OCI-LY7 (cell line): ENCODE measurements at regions not wholly inside any gene's neighbourhood (a gene's known extent, or its start where the extent isn't known, plus 50 kb on each side); places are given as distances from the start of the nearest gene placed in this dataset.

Source experiments
- BruUV-seq: library from RNA; stranded (reverse); fragments of 400-500 nt; replicated peaks from 2 replicates; lab custom pipeline; 2021; lab: Mats Ljungman, UMichigan
- CTCF ChIA-PET: fragments of 300-600 bp; sonication (Branson Sonifier 250); formaldehyde crosslinking; loops from one replicate; lab custom pipeline; 2022; ENCODE audit warnings: antibody characterized with exemption; ENCODE audit not compliant: unreplicated experiment; lab: Charles Lee
- POLR2A ChIA-PET: fragments of 300-600 bp; sonication (Branson Sonifier 250); formaldehyde crosslinking; loops from one replicate; lab custom pipeline; 2022; ENCODE audit warnings: antibody characterized with exemption; lab: Charles Lee
- DNase-seq: peaks from one replicate; pipeline ENCODE4 v3.0.0-alpha.2; 2015; ENCODE audit warnings: low spot score
- H2AFZ ChIP-seq: fragments of 200-600 bp; sonication (generic), shearing (Covaris generic); 2 replicates; pipeline ENCODE4 v1.6.1; 2014; ENCODE audit warnings: mild to moderate bottlenecking, antibody characterized with exemption, low read length, moderate library complexity
- H3K27ac ChIP-seq: fragments of 200-600 bp; sonication (generic); 2 replicates; pipeline ENCODE4 v1.5.1; 2014; ENCODE audit warnings: mixed run types, low read depth, mild to moderate bottlenecking, moderate library complexity, low read length, inconsistent platforms; ENCODE audit not compliant: poor library complexity, severe bottlenecking
- H3K36me3 ChIP-seq: fragments of 200-600 bp; sonication (generic); 2 replicates; pipeline ENCODE4 v1.6.1; 2014; ENCODE audit warnings: mild to moderate bottlenecking, antibody characterized with exemption, low read length, moderate library complexity, mixed read lengths; ENCODE audit not compliant: insufficient read depth
- H3K4me1 ChIP-seq: fragments of 200-600 bp; sonication (generic); 2 replicates; pipeline ENCODE4 v1.5.1; 2014; ENCODE audit warnings: mild to moderate bottlenecking, low read length; ENCODE audit not compliant: insufficient read depth, poor library complexity, severe bottlenecking
- H3K4me2 ChIP-seq: fragments of 200-600 bp; sonication (generic); 2 replicates; pipeline ENCODE4 v1.6.1; 2014; ENCODE audit warnings: mild to moderate bottlenecking, low read length
- H3K4me3 ChIP-seq: fragments of 200-600 bp; sonication (generic); 2 replicates; pipeline ENCODE4 v1.5.1; 2014; ENCODE audit warnings: mild to moderate bottlenecking, low read depth, low read length; ENCODE audit not compliant: poor library complexity, severe bottlenecking
- H3K79me2 ChIP-seq: fragments of 200-600 bp; sonication (generic); 2 replicates; pipeline ENCODE4 v1.6.1; 2016; ENCODE audit warnings: low read depth, mild to moderate bottlenecking, low read length, moderate library complexity, mixed read lengths; ENCODE audit not compliant: insufficient read depth
- H3K9me2 ChIP-seq: fragments of 200-600 bp; sonication (generic); 2 replicates; pipeline ENCODE4 v1.6.1; 2016; ENCODE audit warnings: mild to moderate bottlenecking, low read length, mixed read lengths; ENCODE audit not compliant: insufficient read depth
- H3K9me3 ChIP-seq: fragments of 200-600 bp; sonication (generic); 2 replicates; pipeline ENCODE4 v1.6.1; 2014; ENCODE audit warnings: mild to moderate bottlenecking, mixed run types, low read length, mixed read lengths
- H4K20me1 ChIP-seq: fragments of 200-600 bp; sonication (generic); 2 replicates; pipeline ENCODE4 v1.6.1; 2014; ENCODE audit warnings: mild to moderate bottlenecking, antibody characterized with exemption, low read length, moderate library complexity, mixed read lengths; ENCODE audit not compliant: insufficient read depth
- CTCF ChIP-seq: fragments of 200-600 bp; sonication (generic); conservative IDR thresholded peaks from 2 replicates; pipeline ENCODE4 v1.5.1; 2014; ENCODE audit warnings: mild to moderate bottlenecking, antibody characterized with exemption, low read length, moderate library complexity, mixed read lengths
- EZH2phosphoT487 ChIP-seq: fragments of 200-600 bp; sonication (generic); IDR thresholded peaks from 2 replicates; pipeline ENCODE4 v1.6.1; 2018; ENCODE audit warnings: low read depth, borderline replicate concordance, mild to moderate bottlenecking, mixed run types, antibody characterized with exemption, low read length, moderate library complexity, mixed read lengths
- intact Hi-C: fragments of 100-400 bp; cut with micrococcal nuclease; formaldehyde crosslinking; loops from one replicate; pipeline ENCODE4 v1.10.0; 2022; ENCODE audit not compliant: unreplicated experiment

GRCh38 chr1:176338877-176339276, 124.1 kb upstream of the PAPPA2 start:
- no peak for DNase-seq
- intact Hi-C loops: no loop called here
- Histone ChIP-seq H4K20me1 (no peaks in the 10 kb centered on the region), H3K79me2 (no peaks in the 10 kb centered on the region), H3K36me3 (no peaks in the 10 kb centered on the region), H3K27ac (no peak overlapping the region), H3K9me3 (no peaks in the 10 kb centered on the region), H2AFZ (no peak overlapping the region), H3K4me1 (no peaks in the 10 kb centered on the region), H3K9me2 (no peaks in the 10 kb centered on the region), H3K4me2 (no peak overlapping the region), H3K4me3 (no peak overlapping the region)
- ChIA-PET CTCF (no interaction called here), POLR2A (no interaction called here)
- no peak for TF ChIP-seq CTCF
- TF ChIP-seq EZH2phosphoT487: no peak
- no TSS peak for BruUV-seq

DNA sequence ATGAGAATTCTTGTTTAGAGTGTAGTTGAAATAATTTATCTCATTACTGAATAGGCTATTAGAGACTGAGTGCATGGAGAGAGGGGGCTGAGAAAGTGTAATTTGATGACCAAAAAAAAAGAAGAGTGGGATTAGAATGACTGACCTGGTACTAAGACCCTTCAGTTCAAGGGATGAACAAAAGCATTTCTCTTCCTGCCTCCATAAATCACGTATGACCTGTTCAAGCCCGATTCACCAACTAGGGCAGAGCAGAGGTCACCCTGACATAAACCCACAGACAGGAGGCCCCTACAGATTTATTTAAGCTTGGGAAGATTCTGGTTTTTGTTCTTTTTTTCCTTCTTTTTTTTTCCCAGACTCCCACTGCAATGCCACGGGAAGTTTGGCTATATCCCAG, 123.7 kb upstream of the COP1 start:
- Histone ChIP-seq H3K9me2 (no peaks in the 10 kb centered on the region), H4K20me1 (no peaks in the 10 kb centered on the region), H3K36me3 (no peaks in the 10 kb centered on the region), H3K4me1 (no peaks in the 10 kb centered on the region), H3K4me3 (no peak overlapping the region), H3K9me3 (no peaks in the 10 kb centered on the region), H3K27ac (no peak overlapping the region), H3K4me2 (no peak overlapping the region), H3K79me2 (no peaks in the 10 kb centered on the region), H2AFZ (no peak overlapping the region)
- DNase-seq: no peak
- TF ChIP-seq EZH2phosphoT487 (no peak), CTCF (no peak)
- BruUV-seq: no TSS peak
- intact Hi-C loops: no loop called here
- CTCF ChIA-PET: no interaction called here
- POLR2A ChIA-PET: no interaction called here

- Histone ChIP-seq H3K9me2 (no peaks in the 10 kb centered on the region), H2AFZ (no peak overlapping the region), H3K4me1 (no peaks in the 10 kb centered on the region), H3K4me3 (no peak overlapping the region), H4K20me1 (no peaks in the 10 kb centered on the region), H3K27ac (no peak overlapping the region), H3K9me3 (no peaks in the 10 kb centered on the region), H3K4me2 (no peak overlapping the region), H3K79me2 (no peaks in the 10 kb centered on the region), H3K36me3 (no peaks in the 10 kb centered on the region)
- intact Hi-C loops: no loop called here
- TF ChIP-seq EZH2phosphoT487 (no peak), CTCF (no peak)
- ChIA-PET POLR2A (no interaction called here), CTCF (no interaction called here)
- no peak for DNase-seq
- no TSS peak for BruUV-seq
These were observed 118.6 kb upstream of the COP1 start for GRCh38 chr1:176325664-176326063.
